HG02884 (cell line): ENCODE measurements at regions not wholly inside any gene's neighbourhood (a gene's known extent, or its start where the extent isn't known, plus 50 kb on each side); places are given as distances from the start of the nearest gene placed in this dataset.

Source experiments
- ATAC-seq: cut with Tn5 transposase; IDR thresholded peaks from one replicate; pipeline ENCODE4 v1.9.1; 2021; ENCODE audit warnings: mild to moderate bottlenecking, moderate library complexity; ENCODE audit not compliant: unreplicated experiment

DNA sequence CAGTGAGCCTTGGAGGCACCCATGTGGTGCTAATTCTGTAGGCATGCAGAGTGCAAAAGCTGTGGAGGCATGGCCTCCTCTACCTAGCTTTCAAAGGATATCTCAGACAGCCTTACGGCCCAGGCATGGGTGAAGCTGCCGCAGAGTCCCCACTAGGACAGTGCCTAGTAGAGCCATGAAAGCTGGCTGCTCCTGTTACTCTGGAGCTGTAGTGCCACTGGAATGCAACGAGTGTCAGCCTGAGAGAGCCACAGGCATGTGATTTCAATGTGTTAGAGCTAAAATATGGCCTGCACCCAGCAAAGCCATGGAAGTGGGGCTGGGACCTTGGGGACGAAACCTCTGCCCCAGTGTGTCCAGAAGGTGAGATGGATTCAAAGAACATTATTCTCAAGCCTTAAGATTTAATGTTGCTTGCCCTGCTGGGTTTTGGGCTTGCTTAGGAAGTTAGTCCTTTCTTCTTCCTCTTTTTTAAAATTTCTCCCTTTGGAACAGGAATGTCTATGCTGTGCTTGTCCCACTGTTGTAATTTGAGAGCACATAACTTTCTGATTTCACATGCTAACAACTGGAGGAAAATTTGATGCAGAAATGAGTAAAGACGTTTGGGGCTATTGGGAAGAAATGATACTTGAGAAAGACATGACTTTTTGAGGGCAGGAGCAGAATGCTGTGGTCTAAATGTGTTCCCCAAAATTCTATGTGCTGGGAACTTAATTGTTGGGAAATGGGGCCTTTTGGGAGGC lies 298.4 kb downstream of the PSAT1 start:
- ATAC-seq: no peak

DNA sequence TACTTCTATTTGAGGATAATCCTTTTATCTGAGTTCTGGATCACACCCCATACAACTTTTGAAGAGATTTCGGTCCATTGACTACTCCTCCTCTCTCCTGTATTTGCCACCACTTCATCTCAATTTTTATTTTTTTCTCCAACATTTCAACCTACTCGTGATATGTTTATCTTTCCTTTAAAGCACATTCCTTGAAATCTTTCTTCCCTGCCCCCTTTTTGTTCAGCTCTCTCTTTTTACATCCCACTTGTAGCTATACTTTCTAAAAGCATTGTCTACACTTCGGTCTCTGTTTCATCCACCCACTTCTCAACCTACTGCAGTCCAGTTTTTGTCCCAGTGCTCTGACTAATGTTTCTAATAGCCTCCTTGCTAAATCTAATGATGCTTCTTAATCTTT lies 299.4 kb downstream of the PSAT1 start:
- no peak for ATAC-seq

- ATAC-seq: no peak
These were observed 301.2 kb downstream of the PSAT1 start for GRCh38 chr9:78598120-78598519.

DNA sequence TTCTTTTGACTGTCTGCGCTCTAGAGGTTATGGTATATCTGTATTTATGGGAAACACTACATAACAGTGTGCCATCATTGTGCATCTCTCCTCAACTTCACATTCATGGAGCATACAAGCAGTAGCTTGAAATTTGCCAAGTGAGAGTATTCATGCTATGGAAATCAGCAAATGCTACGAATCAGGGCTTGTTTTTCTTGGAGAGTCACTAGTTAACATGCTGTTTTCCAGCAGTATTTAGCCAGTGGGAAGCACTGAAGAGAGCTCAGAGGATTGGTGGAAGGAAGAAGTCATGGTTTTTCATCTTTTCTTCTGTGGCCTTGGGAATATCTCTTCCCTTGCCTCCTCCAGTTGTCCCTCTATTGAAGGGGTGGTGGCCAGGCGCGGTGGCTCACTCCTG lies 303.0 kb downstream of the PSAT1 start:
- no peak for ATAC-seq

DNA sequence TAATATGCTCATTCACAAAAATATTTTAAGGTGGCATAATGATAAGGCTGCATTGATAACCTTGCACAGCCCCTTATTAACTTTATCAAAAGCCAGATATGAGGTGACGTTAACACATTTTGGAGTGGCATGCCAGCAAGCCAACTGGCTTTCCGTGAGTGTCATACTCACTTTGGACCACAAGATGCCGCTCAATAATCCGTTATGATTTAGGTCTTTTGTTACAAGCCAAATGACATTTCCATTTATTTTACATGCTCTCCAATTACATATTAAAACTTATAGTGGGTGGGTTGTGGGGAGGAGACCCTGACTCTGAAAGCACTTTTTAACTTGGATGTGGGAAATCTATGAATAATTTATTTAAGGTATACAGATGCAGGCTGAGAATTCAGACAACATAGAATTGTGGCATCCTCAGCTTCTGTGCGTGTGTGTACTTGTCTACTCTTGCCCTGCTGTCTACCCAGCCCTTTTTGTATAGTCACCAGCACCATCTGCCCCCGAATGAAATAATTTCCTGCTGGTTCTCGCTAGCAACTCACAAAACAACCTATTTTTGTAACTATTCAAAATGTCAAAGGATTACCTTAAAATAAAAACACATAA lies 305.1 kb downstream of the PSAT1 start:
- ATAC-seq: no peak

GRCh38 chr9:78605041-78606000 lies 308.4 kb downstream of the PSAT1 start:
- no peak for ATAC-seq

- no peak for ATAC-seq
These were observed 309.1 kb downstream of the PSAT1 start for GRCh38 chr9:78606001-78606379.

- ATAC-seq: no peak
These were observed 310.9 kb downstream of the PSAT1 start for GRCh38 chr9:78607853-78608252.

DNA sequence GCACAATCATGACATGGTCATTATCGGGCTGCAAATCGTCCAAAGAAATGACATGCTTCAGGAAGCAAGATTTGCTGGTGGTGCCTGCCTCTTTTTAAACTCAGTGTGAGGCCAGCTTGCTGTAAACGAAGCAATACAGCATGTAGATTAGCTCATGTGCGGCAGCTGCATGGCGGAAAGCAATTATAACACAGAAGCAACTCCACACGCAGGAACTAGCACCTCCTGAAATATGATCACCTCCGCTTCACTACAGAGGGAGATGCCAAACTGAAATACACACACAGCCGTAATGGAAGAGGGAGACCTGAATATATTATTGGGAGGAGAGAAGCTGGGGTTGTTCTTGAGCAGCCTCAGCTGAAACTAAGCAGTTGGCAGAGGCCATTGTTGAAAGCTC lies 312.5 kb downstream of the PSAT1 start:
- ATAC-seq: no peak

DNA sequence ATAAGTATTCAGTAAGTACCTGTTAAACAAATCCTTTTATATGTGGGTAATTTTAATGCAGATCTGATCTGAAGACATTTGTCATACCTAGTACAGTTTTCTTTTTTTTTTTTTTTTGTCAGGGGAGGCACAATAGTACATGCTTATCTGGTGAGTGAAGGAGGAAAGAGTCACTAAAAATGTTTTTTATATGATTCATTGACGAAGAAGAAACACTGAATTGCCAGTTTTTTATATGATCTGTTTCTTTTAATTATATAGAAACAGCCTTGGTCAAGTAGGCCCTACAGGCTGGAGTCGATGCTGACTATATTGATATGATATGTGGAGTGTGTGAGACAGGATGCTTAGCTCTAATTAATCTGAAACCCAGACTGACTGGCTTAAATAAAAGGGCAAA lies 315.2 kb downstream of the PSAT1 start:
- ATAC-seq: no peak

DNA sequence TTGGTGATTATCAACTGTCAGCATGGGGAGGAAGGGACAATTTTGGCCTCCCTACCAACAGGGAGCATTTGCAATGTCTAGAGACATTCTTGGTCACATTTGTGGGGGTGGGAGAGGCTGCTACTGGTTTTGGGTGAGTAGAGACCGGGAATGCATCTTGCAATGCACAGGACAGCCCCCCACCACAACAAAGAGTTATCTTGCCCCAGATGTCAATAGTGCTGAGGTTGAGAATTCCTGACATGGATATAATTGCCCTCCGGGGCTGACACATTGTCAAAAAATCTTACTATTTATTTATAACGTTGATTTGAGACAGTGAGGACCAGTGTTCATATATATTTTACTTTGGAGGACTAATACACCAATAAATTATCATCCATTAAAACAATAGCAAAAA lies 316.1 kb downstream of the PSAT1 start:
- ATAC-seq: no peak

DNA sequence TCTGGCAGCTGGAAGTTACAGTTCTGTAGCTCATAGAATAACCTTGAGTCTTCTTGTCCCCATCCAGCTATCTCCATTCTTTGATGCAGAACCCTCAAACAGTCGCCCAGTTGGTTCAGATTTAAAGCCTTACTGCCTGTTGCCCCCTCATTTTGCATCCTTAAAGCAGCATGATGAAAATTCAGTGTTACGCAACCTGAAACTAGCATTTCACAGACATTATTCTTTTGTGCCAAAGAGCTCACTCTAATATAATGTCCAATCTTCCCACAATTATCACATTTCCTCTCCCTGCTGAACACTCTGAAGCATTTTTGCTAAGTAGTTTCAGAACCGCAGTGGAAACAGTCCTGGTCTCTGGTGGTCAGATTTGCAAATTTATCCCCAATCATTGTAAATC lies 318.0 kb downstream of the PSAT1 start:
- no peak for ATAC-seq

DNA sequence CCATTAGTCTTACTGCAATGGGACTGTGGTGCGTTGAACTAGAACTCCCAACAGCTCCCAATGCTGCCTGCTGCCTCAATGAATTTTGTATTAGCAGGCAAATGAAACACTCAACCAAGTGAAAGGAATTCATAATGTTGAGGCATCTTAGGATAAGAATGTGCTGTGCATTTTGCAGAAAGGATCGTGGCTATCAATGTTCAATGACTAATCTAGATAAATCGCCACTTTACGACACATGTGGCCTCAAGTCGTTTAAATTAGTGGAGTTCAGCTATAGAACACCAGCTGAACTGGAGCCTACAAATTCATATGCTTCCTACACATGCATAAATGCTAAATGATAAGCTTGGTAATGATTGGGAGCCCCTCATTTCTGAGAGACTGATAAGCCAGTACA lies 318.4 kb downstream of the PSAT1 start:
- no peak for ATAC-seq

DNA sequence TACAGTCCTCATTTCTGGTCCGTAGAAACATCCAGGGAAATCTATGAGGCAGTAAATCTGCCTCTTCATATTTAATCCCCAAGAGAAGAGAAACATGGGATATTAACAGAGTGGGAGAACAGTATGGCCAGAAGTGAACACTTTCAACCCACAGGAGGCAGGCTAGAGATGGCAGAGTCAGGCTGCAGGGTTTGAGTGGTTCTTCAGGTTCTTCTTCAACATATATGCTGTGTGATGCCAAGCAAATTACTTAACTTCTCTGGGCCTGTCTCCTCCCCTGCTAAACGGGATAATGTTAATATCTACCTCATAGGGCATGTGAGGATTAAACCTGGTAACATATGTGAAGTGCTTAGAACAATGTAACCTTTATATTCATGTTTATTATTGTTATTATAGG lies 321.8 kb downstream of the PSAT1 start:
- no peak for ATAC-seq

DNA sequence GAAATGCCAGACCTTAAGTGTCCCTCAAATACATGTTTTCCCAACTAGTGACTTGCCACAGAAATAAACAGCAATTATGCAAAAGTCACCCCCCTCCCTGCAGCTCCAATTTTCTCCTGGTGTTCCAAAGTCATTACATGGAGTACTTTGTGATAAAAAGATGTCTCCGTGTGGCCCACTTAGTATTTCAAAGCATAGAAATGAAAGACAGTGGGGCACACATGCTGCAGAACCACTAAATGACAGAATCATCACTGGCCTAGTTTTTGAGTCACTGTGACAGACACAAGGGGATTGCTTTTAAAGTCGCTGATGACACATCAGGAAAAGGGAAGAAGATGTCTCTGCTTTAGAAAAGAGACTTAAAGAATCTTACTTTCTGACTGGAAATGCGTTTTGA lies 323.4 kb downstream of the PSAT1 start:
- no peak for ATAC-seq

DNA sequence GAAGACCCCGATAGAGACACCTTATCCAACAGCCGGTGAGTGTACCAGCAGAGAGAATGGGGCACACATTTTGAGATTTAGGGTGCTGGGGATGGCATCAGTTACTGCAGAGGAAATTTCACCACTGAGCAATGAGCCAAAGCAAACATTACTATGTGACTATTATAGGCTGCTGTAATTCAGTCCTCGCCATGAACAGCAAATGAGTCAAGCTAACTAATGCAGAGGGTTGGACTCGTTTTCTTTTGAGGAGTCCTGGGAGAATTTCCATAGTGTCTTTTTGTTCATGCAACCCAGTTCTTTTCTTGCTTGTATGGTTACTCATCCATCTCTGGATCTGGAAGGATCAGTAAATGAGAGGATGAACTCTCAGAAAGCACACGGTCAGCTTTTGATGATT lies 323.8 kb downstream of the PSAT1 start:
- ATAC-seq: no peak

GRCh38 chr9:78622126-78622525 lies 325.2 kb downstream of the PSAT1 start:
- ATAC-seq: no peak

DNA sequence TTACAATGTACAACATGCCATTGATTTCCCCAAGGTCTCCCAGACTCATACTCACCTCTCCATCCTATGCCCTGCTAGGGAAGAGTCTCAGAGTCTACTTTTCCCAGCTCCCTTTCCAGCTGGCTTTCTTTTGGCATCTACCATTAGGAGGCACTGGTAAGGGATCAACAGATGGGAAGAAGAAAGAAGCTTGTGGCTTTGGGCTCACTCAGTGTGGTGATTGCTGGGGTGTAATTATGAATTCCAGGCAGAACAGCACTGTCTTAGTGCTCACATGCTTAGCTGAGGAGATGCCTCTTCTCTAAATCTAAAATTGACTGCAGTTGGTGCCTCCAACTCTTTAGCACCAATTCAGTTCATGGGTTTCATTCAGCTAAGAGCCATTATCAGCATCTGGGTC lies 330.0 kb downstream of the PSAT1 start:
- ATAC-seq: no peak

DNA sequence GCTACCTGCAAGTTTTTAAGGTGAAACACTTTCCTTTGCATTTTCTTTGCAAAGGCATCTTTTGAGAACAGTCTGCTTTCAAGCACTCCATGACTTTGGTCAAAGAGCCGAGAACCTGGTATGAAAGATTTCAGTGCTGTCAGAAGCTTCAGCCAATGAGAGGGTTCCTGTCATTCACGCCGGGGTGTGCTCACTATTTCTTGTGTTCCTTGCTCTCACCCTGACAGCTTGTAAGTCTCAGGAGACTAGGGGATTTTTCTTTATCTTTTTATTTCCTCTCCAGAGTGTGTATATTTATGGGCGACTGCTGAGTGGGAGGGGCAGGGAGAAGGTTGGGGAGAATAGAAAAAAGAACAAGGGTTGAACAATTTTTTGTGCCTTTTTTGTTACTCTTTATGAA lies 334.0 kb downstream of the PSAT1 start:
- ATAC-seq: no peak

DNA sequence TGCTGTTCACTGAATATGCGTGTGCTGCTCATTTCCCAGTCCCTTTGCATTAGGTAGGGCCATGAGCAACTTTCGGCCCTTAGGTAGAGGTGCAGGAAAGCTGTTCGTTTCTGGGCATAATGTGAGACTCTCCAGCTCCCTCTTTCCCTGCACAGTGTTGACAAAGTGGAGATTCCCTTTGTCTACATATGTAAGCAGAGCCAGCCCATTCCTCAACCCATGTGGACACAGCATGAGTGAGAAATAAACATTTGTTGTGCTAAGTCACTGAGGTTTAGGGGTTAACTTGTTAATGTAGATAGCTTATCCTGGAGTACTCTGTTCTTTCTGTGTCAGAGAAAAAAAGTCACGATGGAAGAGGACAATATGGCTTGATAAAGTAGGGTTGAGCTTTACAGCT lies 343.8 kb downstream of the PSAT1 start:
- no peak for ATAC-seq

DNA sequence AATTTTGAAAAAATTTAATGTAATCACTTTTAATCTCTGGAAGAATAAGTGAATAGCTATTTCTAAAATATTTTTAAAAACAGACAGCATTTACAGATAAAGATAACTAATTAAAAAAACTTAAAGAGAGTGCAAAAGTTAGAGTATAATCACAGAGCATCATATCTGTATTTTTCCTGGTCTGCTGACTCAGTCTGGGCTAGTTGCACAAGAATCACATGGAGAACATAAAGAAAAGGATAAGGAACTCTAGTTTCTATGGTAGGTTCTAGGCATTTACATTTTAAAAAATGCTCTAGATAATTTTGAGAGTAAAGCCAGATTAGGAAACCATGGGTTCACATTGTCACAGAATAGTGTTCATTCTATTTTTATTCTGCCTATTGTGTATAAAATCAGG lies 347.4 kb downstream of the PSAT1 start:
- no peak for ATAC-seq

GRCh38 chr9:78654324-78654723 lies 357.4 kb downstream of the PSAT1 start:
- ATAC-seq: no peak
